Thyroid gland (tissue), 4 donors: ENCODE measurements at regions not wholly inside any gene's neighbourhood (a gene's known extent, or its start where the extent isn't known, plus 50 kb on each side); places are given as distances from the start of the nearest gene placed in this dataset.

Experiments
- CTCF ChIP-seq, 6 experiments: fragments of 200-600 bp in 3 of 6; fragments of 450-650 bp in 3 of 6; sonication (generic) in 3 of 6; IDR thresholded peaks; one replicate each; pipeline ENCODE4 v1.5.1; 2016 to 2019; ENCODE audit warnings: antibody characterized with exemption in 6 of 6, mild to moderate bottlenecking in 2 of 6, inconsistent platforms in 1 of 6, moderate library complexity in 1 of 6
- POLR2A ChIP-seq, 2 donors: fragments of 450-650 bp; IDR thresholded peaks; one replicate each; pipeline ENCODE4 v1.6.1; 2017; ENCODE audit warnings: antibody characterized with exemption in 2 of 2, mild to moderate bottlenecking in 2 of 2, moderate library complexity in 1 of 2

- TF ChIP-seq CTCF (IDR thresholded peaks at IDR 0.05) (no peak), POLR2A (IDR thresholded peaks at IDR 0.05) (no peak)
These were observed 423.5 kb downstream of the ANKRD7 start for GRCh38 chr7:118648002-118648401.
